Adipose tissue (tissue), 3 donors: ENCODE measurements at regions not wholly inside any gene's neighbourhood (a gene's known extent, or its start where the extent isn't known, plus 50 kb on each side); places are given as distances from the start of the nearest gene placed in this dataset.
"Not testable (repeated sequence)": the region's sequence is repeated elsewhere in the genome, so short reads cannot be mapped to it uniquely, and the experiment has no call there.

Source experiments
- H3K27ac ChIP-seq: one replicate; pipeline ENCODE4 v1.5.1; 2013; ENCODE audit warnings: low read depth, low read length
- WGBS, 3 donors: extraction: QIAGEN DNeasy Blood & Tissue Kit; methylation state at CpG; one replicate each; pipeline ENCODE4 v1.1.7; 2013; 5-methylcytosine and 5-hydroxymethylcytosine counted together
- donor health status: healthy with polysubstance abuse.
- donor health status: Bipolar disorder and iron deficiency.
- donor health status: healthy.

- H3K27ac ChIP-seq, result no peak overlapping the region
- WGBS, 3 donors, result 81 to 91% (median 84%) methylated on average over 4 of the region's 4 CpGs
These were observed 120.0 kb upstream of the RREB1 start for GRCh38 chr6:6987749-6988148.

GRCh38 chr6:6990059-6990458, 117.7 kb upstream of the RREB1 start:
- H3K27ac ChIP-seq, result not testable (repeated sequence)
- WGBS, 3 donors, result 96 to 97% (median 96%) methylated on average over 4 of the region's 4 CpGs

- WGBS, 3 donors, result 88 to 95% (median 94%) methylated on average over 4 of the region's 4 CpGs
- H3K27ac ChIP-seq, result no peak overlapping the region
These were observed 114.1 kb upstream of the RREB1 start for GRCh38 chr6:6993503-6994237.

GRCh38 chr6:6994796-6995195, 113.0 kb upstream of the RREB1 start:
- H3K27ac ChIP-seq, result no peak overlapping the region
- 81 to 86% (median 86%) methylated on average over 8 of the region's 8 CpGs for WGBS, 3 donors

DNA sequence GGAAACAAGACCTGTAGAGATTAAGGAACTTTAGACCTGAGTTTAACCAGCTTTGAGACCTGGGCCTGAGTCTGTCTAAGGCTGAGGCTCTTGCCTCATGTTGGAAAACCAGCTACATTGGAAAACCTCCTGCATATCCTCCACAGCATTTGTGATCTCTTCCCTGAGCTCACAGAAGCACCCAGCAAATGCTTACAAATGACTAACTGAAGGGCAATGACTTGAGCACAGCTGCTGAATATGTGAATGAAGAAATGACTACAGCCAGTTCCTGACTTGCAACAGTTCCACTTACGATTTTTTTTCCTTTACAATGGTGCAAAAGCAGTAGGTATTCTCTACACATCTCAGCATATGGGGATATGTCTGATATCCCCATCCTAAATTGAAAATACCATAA, 112.4 kb upstream of the RREB1 start:
- WGBS, 3 donors, result 63 to 81% (median 68%) methylated on average over 1 of the region's 1 CpG
- no peak overlapping the region for H3K27ac ChIP-seq

- WGBS, 3 donors, result 85 to 92% (median 91%) methylated on average over 2 of the region's 2 CpGs
- H3K27ac ChIP-seq, result no peak overlapping the region
These were observed 111.6 kb upstream of the RREB1 start for GRCh38 chr6:6996124-6996523.

GRCh38 chr6:6997263-6998193, 110.2 kb upstream of the RREB1 start:
- WGBS, 3 donors, result 33 to 86% (median 83%) methylated on average over 11 of the region's 11 CpGs
- H3K27ac ChIP-seq, result no peak overlapping the region

- H3K27ac ChIP-seq, result no peak overlapping the region
- WGBS, 3 donors, result 52 to 58% (median 53%) methylated on average over 6 of the region's 6 CpGs
These were observed 109.6 kb upstream of the RREB1 start for GRCh38 chr6:6998194-6998569.

DNA sequence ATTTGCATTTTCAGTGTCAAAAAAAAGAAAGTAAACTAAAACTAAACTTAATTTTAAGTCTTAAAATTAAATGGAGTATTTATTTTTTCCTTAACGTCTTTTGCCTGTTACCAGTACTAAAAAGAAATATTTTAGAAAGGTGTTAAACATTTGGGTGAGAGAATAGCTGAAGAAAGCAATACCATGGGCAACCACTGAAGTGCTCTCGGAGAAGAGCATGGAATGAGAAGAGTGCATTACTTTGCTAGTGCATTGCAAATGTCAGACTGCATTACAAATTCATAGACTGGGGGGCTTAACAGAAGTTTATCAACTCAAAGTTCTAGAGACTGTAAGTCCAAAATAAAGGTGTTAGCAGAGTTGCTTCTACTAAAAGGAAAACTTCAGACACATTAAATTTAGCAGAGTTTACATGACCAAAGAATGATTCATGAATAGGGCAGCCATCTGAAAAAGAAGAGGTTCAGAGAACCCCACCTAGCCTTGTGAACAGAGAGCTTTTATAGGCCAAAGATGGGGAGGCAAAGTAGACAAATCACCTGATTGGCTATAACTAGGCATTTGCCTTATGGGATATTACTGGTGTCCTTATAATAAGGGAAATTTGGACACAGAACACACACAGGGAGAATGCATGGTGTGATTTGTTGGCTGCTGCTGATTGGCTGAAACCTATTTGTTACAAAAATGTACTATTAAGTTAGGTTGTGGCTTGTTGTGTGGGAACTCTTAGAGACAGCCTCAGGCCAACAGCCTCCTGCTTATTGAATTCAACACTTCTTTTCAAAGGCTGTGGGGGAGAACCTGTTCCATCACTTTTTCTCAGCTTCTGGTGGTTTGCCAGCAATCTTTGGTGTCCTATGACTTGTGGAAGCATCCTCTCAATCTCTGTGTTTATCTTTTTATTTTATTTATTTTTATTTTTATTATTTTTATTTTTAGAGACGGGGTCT, 106.7 kb upstream of the RREB1 start:
- 92 to 95% (median 94%) methylated on average over 3 of the region's 3 CpGs for whole genome bisulfite sequencing, 3 donors

GRCh38 chr6:7003041-7003440, 104.7 kb upstream of the RREB1 start:
- 96 to 97% (median 96%) methylated on average over 9 of the region's 9 CpGs for WGBS, 3 donors
- H3K27ac ChIP-seq, result no peak overlapping the region

More for the DNA sequence above, 106.7 kb upstream of the RREB1 start:
- no peak overlapping the region for H3K27ac ChIP-seq

GRCh38 chr6:7004581-7005297, 103.0 kb upstream of the RREB1 start:
- no peak overlapping the region for H3K27ac ChIP-seq
- 60 to 80% (median 66%) methylated on average over 8 of the region's 8 CpGs for WGBS, 3 donors

- H3K27ac ChIP-seq, result no peak overlapping the region
- WGBS, 3 donors, result 70 to 87% (median 78%) methylated on average over 5 of the region's 5 CpGs
These were observed 101.1 kb upstream of the RREB1 start for GRCh38 chr6:7006515-7007191.

DNA sequence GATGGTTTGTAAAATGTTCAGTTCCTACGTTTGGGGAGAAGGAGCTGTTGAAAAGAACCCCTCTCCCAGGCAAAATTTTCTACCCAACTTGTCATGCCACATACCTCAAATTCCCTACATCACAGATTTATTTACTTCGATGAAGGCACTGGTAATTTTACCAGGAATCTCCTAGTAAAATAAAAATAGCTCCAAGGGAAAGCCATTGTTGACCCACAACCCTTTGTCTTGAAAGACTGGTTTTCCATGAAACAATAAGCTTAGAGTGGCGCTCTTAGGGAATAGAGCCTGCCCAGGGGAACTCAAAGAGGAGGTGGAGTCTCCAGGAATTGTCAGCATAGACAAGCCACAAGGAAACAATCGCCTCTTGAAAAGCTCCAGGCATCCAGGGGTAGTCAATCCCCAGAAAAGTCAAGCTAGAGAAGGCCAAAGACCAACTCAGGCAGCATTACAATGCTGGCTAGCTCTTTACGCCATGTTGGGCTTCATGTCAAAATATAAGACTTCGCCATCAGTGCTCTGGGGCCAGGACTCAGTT, 99.2 kb upstream of the RREB1 start:
- WGBS, 3 donors, result 62 to 80% (median 71%) methylated on average over 6 of the region's 6 CpGs
- no peak overlapping the region for H3K27ac ChIP-seq

- WGBS, 3 donors, result 54 to 79% (median 57%) methylated on average over 8 of the region's 8 CpGs
- H3K27ac ChIP-seq, result no peak overlapping the region
These were observed 91.5 kb upstream of the RREB1 start for GRCh38 chr6:7016226-7016625.

- no peak overlapping the region for H3K27ac ChIP-seq
- WGBS, 3 donors, result 74 to 91% (median 77%) methylated on average over 2 of the region's 2 CpGs
These were observed 86.5 kb upstream of the RREB1 start for GRCh38 chr6:7021301-7021700.

DNA sequence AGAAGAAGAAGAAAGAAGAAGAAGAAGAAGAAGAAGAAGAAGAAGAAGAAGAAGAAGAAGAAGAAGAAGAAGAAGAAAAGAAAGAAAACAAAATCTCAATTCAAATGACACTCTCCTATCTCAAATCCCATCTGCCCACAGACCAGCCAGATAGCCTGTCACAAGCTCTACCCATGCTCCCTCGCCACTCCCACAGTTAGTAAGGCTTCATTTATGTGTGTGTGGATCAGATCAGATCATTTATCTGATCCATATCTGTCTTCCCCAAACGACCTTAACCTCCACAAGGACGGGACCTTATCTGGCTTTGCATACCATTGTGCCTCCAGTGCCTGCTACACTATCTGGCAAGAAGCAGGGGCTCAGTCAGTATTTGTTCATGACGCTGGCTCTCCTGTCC, 81.9 kb upstream of the RREB1 start:
- H3K27ac ChIP-seq, result no peak overlapping the region
- WGBS, 3 donors, result 54 to 81% (median 77%) methylated on average over 4 of the region's 4 CpGs

GRCh38 chr6:7028963-7029362, 78.8 kb upstream of the RREB1 start:
- H3K27ac ChIP-seq, result not testable (repeated sequence)
